HepG2 (cell line): ENCODE measurements at regions not wholly inside any gene's neighbourhood (a gene's known extent, or its start where the extent isn't known, plus 50 kb on each side); places are given as distances from the start of the nearest gene placed in this dataset.

Source experiments
- ATAC-seq: fragments of 200-7000 bp; cut with Tn5 transposase; 3 replicates; pipeline ENCODE4 v1.9.1; 2020; ENCODE audit warnings: mild to moderate bottlenecking, moderate library complexity
- BruUV-seq: library from RNA; stranded (reverse); fragments of 400-500 nt; replicated peaks from 2 replicates; lab custom pipeline; 2021; lab: Mats Ljungman, UMichigan
- CTCF ChIA-PET: fragments of 300-600 bp; formaldehyde crosslinking; extraction: SDS; loops from one replicate; lab custom pipeline; 2021; ENCODE audit warnings: low total read pairs, inconsistent platforms, low intra/inter-chr PET ratio; lab: Yijun Ruan, JAX
- POLR2A ChIA-PET: fragments of 350-600 bp; sonication (Branson Sonifier 250); formaldehyde crosslinking; loops from one replicate; lab custom pipeline; 2020; ENCODE audit warnings: antibody characterized with exemption, inconsistent platforms; lab: Yijun Ruan, JAX
- DNase-seq: peaks from one replicate; pipeline ENCODE4 v3.0.0-alpha.2; 2015; ENCODE audit warnings: low spot score
- FAIRE-seq: peaks from 3 replicates; lab custom pipeline; 2011; peaks lifted over from hg19 to GRCh38; lab: Jason Lieb, UNC
- H2AFZ ChIP-seq: one replicate; pipeline ENCODE4 v1.6.1; 2011; ENCODE audit warnings: low read length, inconsistent platforms
- H3K27ac ChIP-seq: fragments of 300-600 bp; 3 replicates; pipeline ENCODE4 v1.8.0; 2011; ENCODE audit warnings: mixed run types, mild to moderate bottlenecking, mixed read lengths, low read length, inconsistent platforms; ENCODE audit not compliant: insufficient read depth; ENCODE audit errors: extremely low read length
- H3K27me3 ChIP-seq, 2 experiments: fragments of 200-600 bp in 1 of 2; 2 replicates in 1 of 2; 3 replicates in 1 of 2; pipeline versions ENCODE4 v1.6.0 to v1.8.0; 2011; ENCODE audit warnings: low read length in 2 of 2, mild to moderate bottlenecking in 2 of 2, moderate library complexity in 2 of 2, inconsistent platforms in 1 of 2; ENCODE audit not compliant: insufficient read depth in 2 of 2, control insufficient read depth in 1 of 2
- H3K36me3 ChIP-seq, 2 experiments: fragments of 200-600 bp in 1 of 2; replicated peaks in 1 of 2; 2 replicates in 1 of 2; 3 replicates in 1 of 2; pipeline versions ENCODE4 v1.5.1 to v1.8.0; 2011; ENCODE audit warnings: low read length in 2 of 2, inconsistent platforms in 1 of 2; ENCODE audit not compliant: insufficient read depth in 2 of 2, control insufficient read depth in 1 of 2
- H3K4me1 ChIP-seq: 2 replicates; pipeline ENCODE4 v1.5.1; 2012; ENCODE audit warnings: low read length, inconsistent platforms; ENCODE audit not compliant: insufficient read depth
- H3K4me2 ChIP-seq: 2 replicates; pipeline ENCODE4 v1.6.0; 2011; ENCODE audit warnings: low read depth, low read length, inconsistent platforms
- H3K4me3 ChIP-seq, 3 experiments: fragments of 200-600 bp in 1 of 3; sonication (generic), shearing (Covaris generic) in 1 of 3; replicated peaks in 1 of 3; 2 replicates each; pipeline ENCODE4 v1.5.1; 2011 to 2016; ENCODE audit warnings: low read length in 3 of 3, inconsistent platforms in 2 of 3, low read depth in 2 of 3, mild to moderate bottlenecking in 2 of 3, control low read depth in 1 of 3, mixed read lengths in 1 of 3; ENCODE audit not compliant: insufficient read depth in 1 of 3
- H3K79me2 ChIP-seq: one replicate; pipeline ENCODE4 v1.6.1; 2011; ENCODE audit warnings: low read length, inconsistent platforms; ENCODE audit not compliant: insufficient read depth
- H3K9ac ChIP-seq: 2 replicates; pipeline ENCODE4 v1.6.0; 2011; ENCODE audit warnings: mild to moderate bottlenecking, low read depth, low read length, inconsistent platforms; ENCODE audit not compliant: insufficient read depth
- H3K9me3 ChIP-seq: 2 replicates; pipeline ENCODE4 v1.5.1; 2012; ENCODE audit warnings: mild to moderate bottlenecking, low read length
- H4K20me1 ChIP-seq: 2 replicates; pipeline ENCODE4 v1.6.0; 2011; ENCODE audit warnings: inconsistent platforms, mild to moderate bottlenecking, low read length, moderate library complexity; ENCODE audit not compliant: insufficient read depth
- CHCHD3 ChIP-seq: sonication (generic); formaldehyde crosslinking; IDR thresholded peaks from 2 replicates; pipeline ENCODE4 v1.8.0; 2022; ENCODE audit warnings: mild to moderate bottlenecking, missing genetic modification reagents, moderate library complexity
- GZF1 ChIP-seq: sonication (generic); formaldehyde crosslinking; IDR thresholded peaks from 2 replicates; pipeline ENCODE4 v1.5.1; 2020; ENCODE audit warnings: mild to moderate bottlenecking, missing genetic modification reagents
- JUNB ChIP-seq: sonication (generic); formaldehyde crosslinking; IDR thresholded peaks from 2 replicates; pipeline ENCODE4 v1.8.0; 2022; ENCODE audit warnings: missing genetic modification reagents, mild to moderate bottlenecking, borderline replicate concordance
- REPIN1 ChIP-seq: sonication (generic); formaldehyde crosslinking; IDR thresholded peaks from 2 replicates; pipeline ENCODE4 v1.8.0; 2022; ENCODE audit warnings: missing genetic modification reagents, low read depth, mild to moderate bottlenecking, borderline replicate concordance
- ZEB1 ChIP-seq: IDR thresholded peaks from 2 replicates; pipeline ENCODE4 v1.6.1; 2012; ENCODE audit warnings: mild to moderate bottlenecking, low read depth, inconsistent platforms; ENCODE audit not compliant: insufficient replicate concordance
- ZNF136 ChIP-seq: sonication (generic); formaldehyde crosslinking; IDR thresholded peaks from 2 replicates; pipeline ENCODE4 v1.8.1; 2022; ENCODE audit warnings: low read depth, mild to moderate bottlenecking, moderate library complexity, missing genetic modification reagents
- ZNF263 ChIP-seq: sonication (generic); formaldehyde crosslinking; IDR thresholded peaks from 2 replicates; pipeline ENCODE4 v1.4.0; 2020; ENCODE audit warnings: missing genetic modification reagents
- ZNF343 ChIP-seq: sonication (generic); formaldehyde crosslinking; IDR thresholded peaks from 2 replicates; pipeline ENCODE4 v1.4.0; 2020; ENCODE audit warnings: mild to moderate bottlenecking, missing genetic modification reagents
- ZNF720 ChIP-seq: sonication (generic); formaldehyde crosslinking; IDR thresholded peaks from 2 replicates; pipeline ENCODE4 v1.4.0; 2020; ENCODE audit warnings: missing genetic modification reagents
- ZNF850 ChIP-seq: sonication (generic); formaldehyde crosslinking; conservative IDR thresholded peaks from 2 replicates; pipeline ENCODE4 v1.9.0; 2021; ENCODE audit warnings: mild to moderate bottlenecking, missing genetic modification reagents
- in situ Hi-C: cut with HindIII; loops from 2 replicates; pipeline ENCODE4 v1.10.0; 2017; ENCODE audit warnings: low pct_unique_long_range_greater_than_20kb; ENCODE audit not compliant: extremely low pct_ligation_motif_present
- intact Hi-C: fragments of 100-400 bp; cut with micrococcal nuclease; formaldehyde crosslinking; loops from one replicate; pipeline ENCODE4 v1.10.0; 2022; ENCODE audit not compliant: unreplicated experiment
- TF ChIP-seq, protein P1 (sequence below): sonication (generic); formaldehyde crosslinking; conservative IDR thresholded peaks from 2 replicates; pipeline ENCODE4 v1.4.0; 2020; ENCODE audit warnings: missing genetic modification reagents
- TF ChIP-seq, protein P2 (sequence below): IDR thresholded peaks from 2 replicates; pipeline ENCODE4 v1.6.1; 2016
- TF ChIP-seq, protein P3 (sequence below): IDR thresholded peaks from 2 replicates; pipeline ENCODE4 v1.6.1; 2016; ENCODE audit warnings: low read depth, borderline replicate concordance
- TF ChIP-seq, protein P4 (sequence below): IDR thresholded peaks from 2 replicates; pipeline ENCODE4 v1.6.1; 2016; ENCODE audit warnings: missing compliant biosample characterization, missing genetic modification reagents, borderline replicate concordance
- TF ChIP-seq, protein P5 (sequence below): sonication (generic); formaldehyde crosslinking; IDR thresholded peaks from 2 replicates; pipeline ENCODE4 v1.5.1; 2020; ENCODE audit warnings: mild to moderate bottlenecking, missing genetic modification reagents, borderline replicate concordance

DNA sequence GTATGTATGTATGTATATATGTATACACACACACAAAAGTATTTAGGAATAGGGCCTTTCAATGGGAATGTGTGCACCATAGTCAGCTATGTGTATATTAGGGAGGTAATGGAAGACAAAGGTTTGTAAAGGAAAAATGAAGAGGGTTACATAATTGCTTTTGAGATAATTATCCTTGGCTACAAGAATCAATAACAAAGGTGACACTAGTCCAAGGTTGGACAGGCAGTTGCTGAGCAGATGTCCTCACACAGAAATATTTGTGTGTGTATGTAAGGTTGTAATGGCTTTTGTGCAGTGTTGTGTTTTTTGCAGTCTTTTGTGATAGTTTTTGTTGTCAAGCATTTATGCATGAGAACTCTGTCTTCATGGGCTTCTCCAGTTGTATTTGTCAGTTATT, 157.9 kb upstream of the MARCKS start:
- in situ Hi-C loops: loop anchor here (10.0 kb wide), 1 partner anchor 156 kb away; the partner anchor contains the start of gene MARCKS
- no peaks in the 10 kb centered on the region for H3K27me3 ChIP-seq
- ChIA-PET CTCF (no interaction called here), POLR2A (interaction anchor here (1.2 kb wide), 1 partner anchor 57 kb away, joined by 3 read pairs; no protein-coding TSS in a partner anchor)
- H3K4me3 ChIP-seq: no peak overlapping the region
- H3K4me1 ChIP-seq: peaks cover 43% of the 10 kb centered on the region
- no peaks in the 10 kb centered on the region for H3K9me3 ChIP-seq
- no peak overlapping the region for H2AFZ ChIP-seq
- peak overlapping the region; percentile 57 for H3K27ac ChIP-seq
- H3K36me3 ChIP-seq: no peaks in the 10 kb centered on the region
- H3K4me2 ChIP-seq: no peak overlapping the region
- FAIRE-seq (no peak), DNase-seq (peak; percentile 29), ATAC-seq (peak; percentile 58; the same call in 2 of the 3 replicates)
- H3K79me2 ChIP-seq: no peaks in the 10 kb centered on the region
- no peaks in the 10 kb centered on the region for H4K20me1 ChIP-seq
- no TSS peak for BruUV-seq
- intact Hi-C loops: loop anchor here (10.0 kb wide), 1 partner anchor 156 kb away; the partner anchor contains the start of gene MARCKS
- H3K9ac ChIP-seq: no peak overlapping the region
- TF ChIP-seq ZNF850 (no peak), ZEB1 (no peak), GZF1 (CRISPR knock-in tag) (no peak), ZNF720 (CRISPR knock-in tag) (no peak), REPIN1 (CRISPR knock-in tag) (0 out of 2 replicates have a peak, but pooled peaks have one; percentile 28), ZNF343 (CRISPR knock-in tag) (no peak), CHCHD3 (CRISPR knock-in tag) (no peak), ZNF136 (CRISPR knock-in tag) (no peak), ZNF263 (CRISPR knock-in tag) (no peak), JUNB (CRISPR knock-in tag) (no peak)
- TF ChIP-seq, protein P1, sequence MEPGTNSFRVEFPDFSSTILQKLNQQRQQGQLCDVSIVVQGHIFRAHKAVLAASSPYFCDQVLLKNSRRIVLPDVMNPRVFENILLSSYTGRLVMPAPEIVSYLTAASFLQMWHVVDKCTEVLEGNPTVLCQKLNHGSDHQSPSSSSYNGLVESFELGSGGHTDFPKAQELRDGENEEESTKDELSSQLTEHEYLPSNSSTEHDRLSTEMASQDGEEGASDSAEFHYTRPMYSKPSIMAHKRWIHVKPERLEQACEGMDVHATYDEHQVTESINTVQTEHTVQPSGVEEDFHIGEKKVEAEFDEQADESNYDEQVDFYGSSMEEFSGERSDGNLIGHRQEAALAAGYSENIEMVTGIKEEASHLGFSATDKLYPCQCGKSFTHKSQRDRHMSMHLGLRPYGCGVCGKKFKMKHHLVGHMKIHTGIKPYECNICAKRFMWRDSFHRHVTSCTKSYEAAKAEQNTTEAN (CRISPR knock-in tag): no peak
- TF ChIP-seq, protein P2, sequence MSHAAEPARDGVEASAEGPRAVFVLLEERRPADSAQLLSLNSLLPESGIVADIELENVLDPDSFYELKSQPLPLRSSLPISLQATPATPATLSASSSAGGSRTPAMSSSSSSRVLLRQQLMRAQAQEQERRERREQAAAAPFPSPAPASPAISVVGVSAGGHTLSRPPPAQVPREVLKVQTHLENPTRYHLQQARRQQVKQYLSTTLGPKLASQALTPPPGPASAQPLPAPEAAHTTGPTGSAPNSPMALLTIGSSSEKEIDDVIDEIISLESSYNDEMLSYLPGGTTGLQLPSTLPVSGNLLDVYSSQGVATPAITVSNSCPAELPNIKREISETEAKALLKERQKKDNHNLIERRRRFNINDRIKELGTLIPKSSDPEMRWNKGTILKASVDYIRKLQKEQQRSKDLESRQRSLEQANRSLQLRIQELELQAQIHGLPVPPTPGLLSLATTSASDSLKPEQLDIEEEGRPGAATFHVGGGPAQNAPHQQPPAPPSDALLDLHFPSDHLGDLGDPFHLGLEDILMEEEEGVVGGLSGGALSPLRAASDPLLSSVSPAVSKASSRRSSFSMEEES (CRISPR knock-in tag): no peak
- TF ChIP-seq, protein P3, sequence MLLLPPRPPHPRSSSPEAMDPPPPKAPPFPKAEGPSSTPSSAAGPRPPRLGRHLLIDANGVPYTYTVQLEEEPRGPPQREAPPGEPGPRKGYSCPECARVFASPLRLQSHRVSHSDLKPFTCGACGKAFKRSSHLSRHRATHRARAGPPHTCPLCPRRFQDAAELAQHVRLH: no peak
- TF ChIP-seq, protein P4, sequence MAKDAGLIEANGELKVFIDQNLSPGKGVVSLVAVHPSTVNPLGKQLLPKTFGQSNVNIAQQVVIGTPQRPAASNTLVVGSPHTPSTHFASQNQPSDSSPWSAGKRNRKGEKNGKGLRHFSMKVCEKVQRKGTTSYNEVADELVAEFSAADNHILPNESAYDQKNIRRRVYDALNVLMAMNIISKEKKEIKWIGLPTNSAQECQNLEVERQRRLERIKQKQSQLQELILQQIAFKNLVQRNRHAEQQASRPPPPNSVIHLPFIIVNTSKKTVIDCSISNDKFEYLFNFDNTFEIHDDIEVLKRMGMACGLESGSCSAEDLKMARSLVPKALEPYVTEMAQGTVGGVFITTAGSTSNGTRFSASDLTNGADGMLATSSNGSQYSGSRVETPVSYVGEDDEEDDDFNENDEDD (CRISPR knock-in tag): no peak
- TF ChIP-seq, protein P5, sequence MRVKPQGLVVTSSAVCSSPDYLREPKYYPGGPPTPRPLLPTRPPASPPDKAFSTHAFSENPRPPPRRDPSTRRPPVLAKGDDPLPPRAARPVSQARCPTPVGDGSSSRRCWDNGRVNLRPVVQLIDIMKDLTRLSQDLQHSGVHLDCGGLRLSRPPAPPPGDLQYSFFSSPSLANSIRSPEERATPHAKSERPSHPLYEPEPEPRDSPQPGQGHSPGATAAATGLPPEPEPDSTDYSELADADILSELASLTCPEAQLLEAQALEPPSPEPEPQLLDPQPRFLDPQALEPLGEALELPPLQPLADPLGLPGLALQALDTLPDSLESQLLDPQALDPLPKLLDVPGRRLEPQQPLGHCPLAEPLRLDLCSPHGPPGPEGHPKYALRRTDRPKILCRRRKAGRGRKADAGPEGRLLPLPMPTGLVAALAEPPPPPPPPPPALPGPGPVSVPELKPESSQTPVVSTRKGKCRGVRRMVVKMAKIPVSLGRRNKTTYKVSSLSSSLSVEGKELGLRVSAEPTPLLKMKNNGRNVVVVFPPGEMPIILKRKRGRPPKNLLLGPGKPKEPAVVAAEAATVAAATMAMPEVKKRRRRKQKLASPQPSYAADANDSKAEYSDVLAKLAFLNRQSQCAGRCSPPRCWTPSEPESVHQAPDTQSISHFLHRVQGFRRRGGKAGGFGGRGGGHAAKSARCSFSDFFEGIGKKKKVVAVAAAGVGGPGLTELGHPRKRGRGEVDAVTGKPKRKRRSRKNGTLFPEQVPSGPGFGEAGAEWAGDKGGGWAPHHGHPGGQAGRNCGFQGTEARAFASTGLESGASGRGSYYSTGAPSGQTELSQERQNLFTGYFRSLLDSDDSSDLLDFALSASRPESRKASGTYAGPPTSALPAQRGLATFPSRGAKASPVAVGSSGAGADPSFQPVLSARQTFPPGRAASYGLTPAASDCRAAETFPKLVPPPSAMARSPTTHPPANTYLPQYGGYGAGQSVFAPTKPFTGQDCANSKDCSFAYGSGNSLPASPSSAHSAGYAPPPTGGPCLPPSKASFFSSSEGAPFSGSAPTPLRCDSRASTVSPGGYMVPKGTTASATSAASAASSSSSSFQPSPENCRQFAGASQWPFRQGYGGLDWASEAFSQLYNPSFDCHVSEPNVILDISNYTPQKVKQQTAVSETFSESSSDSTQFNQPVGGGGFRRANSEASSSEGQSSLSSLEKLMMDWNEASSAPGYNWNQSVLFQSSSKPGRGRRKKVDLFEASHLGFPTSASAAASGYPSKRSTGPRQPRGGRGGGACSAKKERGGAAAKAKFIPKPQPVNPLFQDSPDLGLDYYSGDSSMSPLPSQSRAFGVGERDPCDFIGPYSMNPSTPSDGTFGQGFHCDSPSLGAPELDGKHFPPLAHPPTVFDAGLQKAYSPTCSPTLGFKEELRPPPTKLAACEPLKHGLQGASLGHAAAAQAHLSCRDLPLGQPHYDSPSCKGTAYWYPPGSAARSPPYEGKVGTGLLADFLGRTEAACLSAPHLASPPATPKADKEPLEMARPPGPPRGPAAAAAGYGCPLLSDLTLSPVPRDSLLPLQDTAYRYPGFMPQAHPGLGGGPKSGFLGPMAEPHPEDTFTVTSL (CRISPR knock-in tag): peak; percentile 51; the same call in 1 of the 2 replicates
